Non-pigmented ciliary epithelial cell (primary cell): ENCODE measurements at regions not wholly inside any gene's neighbourhood (a gene's known extent, or its start where the extent isn't known, plus 50 kb on each side); places are given as distances from the start of the nearest gene placed in this dataset.
A peak's percentile ranks its signal among the peaks of the same experiment; 100 is the strongest.

Experiments used
- DNase-seq: peaks from one replicate; pipeline ENCODE4 v3.0.0-alpha.2; 2010; ENCODE audit warnings: low read depth

- peak; percentile 10 for DNase-seq
Observed at GRCh38 chr4:155094201-155094820, 114.1 kb upstream of the NPY2R start.

DNA sequence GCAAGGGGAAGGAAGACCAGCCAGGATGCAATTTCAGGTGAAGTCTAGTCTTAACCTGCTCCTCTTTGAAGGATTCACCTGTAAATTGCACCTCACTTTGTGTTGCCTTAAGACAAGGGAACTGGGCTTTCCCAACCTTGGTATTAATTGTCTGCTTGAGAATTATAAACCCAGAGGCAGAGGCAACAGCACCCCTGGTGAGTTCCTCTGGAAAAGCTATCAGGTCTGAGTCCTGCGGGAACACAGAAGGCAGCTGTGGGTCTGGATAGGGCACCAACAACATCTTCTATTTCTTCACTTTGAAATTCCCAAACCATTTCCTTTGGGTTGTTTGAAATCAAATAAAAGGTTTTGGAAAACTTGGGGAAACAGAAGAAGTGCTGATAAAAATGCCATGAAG lies 109.2 kb upstream of the NPY2R start:
- DNase-seq, result no peak

- DNase-seq, result no peak
Observed at GRCh38 chr4:155106629-155107028, 101.8 kb upstream of the NPY2R start.

DNA sequence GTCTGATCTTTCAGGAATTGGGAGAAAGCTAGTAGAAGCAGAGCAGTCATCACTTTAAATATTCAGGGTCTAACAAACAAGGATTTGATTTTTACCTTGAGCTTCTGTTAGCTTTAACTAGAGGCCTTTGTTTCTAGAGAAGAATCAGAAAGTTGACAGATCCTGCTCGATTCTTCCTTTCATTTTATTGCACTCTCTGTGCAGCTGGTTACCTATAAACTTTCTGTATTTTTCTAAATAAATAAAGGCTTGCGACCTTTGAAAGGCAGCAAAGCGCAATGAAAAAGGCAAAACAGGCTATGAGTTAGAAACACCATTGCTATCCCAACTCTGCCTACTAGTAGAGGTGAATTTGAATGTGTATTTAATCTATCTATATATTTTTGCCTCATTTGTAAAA lies 101.4 kb upstream of the NPY2R start:
- DNase-seq, result no peak

GRCh38 chr4:155114790-155115189 lies 93.6 kb upstream of the NPY2R start:
- no peak for DNase-seq

- no peak for DNase-seq
Observed at GRCh38 chr4:155119006-155119405, 89.4 kb upstream of the NPY2R start.

GRCh38 chr4:155120536-155120935 lies 87.9 kb upstream of the NPY2R start:
- no peak for DNase-seq

- DNase-seq, result no peak
Observed at GRCh38 chr4:155122382-155122781, 86.1 kb upstream of the NPY2R start.

DNA sequence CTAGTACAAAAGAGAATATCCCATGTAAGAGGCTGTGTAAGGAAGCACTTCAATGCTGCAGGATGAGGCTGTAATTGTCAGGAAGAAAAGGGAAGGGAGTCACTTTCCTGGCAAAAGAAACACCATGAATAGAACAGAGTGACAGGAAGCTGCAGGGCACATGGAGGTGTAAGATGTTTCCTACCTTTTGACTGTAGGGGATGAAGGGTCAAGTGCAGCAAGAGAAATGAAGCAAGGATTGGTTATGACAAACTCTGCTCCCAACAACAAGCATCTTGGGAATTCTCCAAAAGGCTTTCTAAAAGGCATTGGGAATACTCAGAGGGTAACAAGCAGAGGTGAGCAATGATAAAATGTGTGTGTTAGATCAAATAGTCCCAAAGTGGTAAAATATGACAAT lies 74.3 kb upstream of the NPY2R start:
- DNase-seq, result no peak

- no peak for DNase-seq
Observed at GRCh38 chr4:155140889-155141288, 67.5 kb upstream of the NPY2R start.

DNA sequence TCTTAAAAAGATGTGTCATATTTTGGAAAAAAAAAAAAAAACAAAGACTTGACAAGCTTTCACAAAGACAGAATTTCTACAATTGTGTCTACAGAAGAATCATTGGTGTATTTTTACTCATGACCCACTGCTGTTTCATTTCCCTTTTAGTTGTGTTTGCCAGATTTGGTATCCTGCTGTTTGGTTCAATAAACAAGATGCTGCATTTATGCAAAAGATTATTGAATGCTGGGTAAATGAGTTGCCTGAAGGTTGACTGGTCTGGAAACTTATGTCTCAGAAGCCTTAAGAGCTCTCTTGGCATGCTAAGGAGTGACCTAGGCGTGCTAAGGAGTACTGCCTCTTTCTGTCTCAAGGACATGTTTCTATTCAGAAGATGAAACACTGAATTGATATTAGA lies 64.9 kb upstream of the NPY2R start:
- no peak for DNase-seq
